ENCODE measurements at regions not wholly inside any gene's neighbourhood (a gene's known extent, or its start where the extent isn't known, plus 50 kb on each side); places are given as distances from the start of the nearest gene placed in this dataset.

DNA sequence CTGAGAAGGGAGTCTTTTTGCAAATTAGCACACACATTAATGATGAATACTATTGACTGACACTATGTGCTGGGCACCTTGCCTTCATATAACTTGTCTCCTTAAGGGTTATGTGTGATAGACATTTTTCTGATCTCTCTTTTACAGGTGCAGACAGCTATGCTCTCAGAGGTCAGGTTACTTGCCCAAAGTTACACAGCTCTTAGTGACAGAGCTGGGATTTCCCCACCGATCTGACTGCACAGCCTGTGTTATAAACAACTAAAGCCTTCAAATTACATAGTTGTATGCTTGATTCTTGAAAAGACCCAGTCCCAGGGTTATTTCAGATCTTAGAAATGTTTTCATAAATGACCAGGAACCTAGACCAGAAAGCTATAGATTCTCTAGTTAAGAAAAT, 462.7 kb downstream of the EBF1 start:
- H3K27me3 Mint-ChIP-seq (ENCODE audit: low read depth in 2 of 2): no peaks in the 10 kb centered on the region
- DNase-seq: no peak
- no peaks in the 10 kb centered on the region for H3K4me1 Mint-ChIP-seq

DNA sequence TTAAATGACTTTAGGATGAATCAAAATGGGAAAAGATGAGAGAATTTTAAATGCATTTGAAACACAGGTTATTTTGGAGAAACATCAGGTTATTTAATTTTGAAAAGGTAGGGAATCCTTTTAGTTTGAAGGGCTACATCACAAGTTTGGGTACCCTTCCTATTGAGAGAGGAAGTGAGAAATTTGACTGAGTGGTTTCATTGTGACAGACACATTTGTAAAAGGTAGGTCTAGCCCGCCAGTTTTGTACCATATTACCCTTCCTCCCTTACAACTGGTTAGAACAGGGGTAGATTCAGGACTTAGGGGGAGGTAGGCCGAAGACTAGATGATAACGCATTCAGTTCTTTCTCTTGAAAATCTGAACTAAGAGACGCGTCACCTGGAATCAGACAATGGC, 464.2 kb downstream of the EBF1 start:
- Histone ChIP-seq H3K27me3 (ENCODE audit: control insufficient read depth, insufficient read depth, low read length) (no peaks in the 10 kb centered on the region), H3K36me3 (ENCODE audit: control insufficient read depth, insufficient read depth, low read length) (no peaks in the 10 kb centered on the region), H3K9me3 (ENCODE audit: control insufficient read depth, insufficient read depth, low read length) (no peaks in the 10 kb centered on the region), H3K4me3 (ENCODE audit: low read length) (no peak overlapping the region), H3K27ac (ENCODE audit: low read length) (no peak overlapping the region), H3K4me1 (ENCODE audit: control insufficient read depth, insufficient read depth, low read length) (no peaks in the 10 kb centered on the region)
- whole genome bisulfite sequencing (ENCODE audit: insufficient coverage): 93% methylated on average over 4 of the region's 5 CpGs
- H3K36me3 Mint-ChIP-seq: no peaks in the 10 kb centered on the region
- no peak for ATAC-seq
- no peaks in the 10 kb centered on the region for H3K27me3 Mint-ChIP-seq (ENCODE audit: low read depth in 2 of 2)
- TF ChIP-seq, protein P1, sequence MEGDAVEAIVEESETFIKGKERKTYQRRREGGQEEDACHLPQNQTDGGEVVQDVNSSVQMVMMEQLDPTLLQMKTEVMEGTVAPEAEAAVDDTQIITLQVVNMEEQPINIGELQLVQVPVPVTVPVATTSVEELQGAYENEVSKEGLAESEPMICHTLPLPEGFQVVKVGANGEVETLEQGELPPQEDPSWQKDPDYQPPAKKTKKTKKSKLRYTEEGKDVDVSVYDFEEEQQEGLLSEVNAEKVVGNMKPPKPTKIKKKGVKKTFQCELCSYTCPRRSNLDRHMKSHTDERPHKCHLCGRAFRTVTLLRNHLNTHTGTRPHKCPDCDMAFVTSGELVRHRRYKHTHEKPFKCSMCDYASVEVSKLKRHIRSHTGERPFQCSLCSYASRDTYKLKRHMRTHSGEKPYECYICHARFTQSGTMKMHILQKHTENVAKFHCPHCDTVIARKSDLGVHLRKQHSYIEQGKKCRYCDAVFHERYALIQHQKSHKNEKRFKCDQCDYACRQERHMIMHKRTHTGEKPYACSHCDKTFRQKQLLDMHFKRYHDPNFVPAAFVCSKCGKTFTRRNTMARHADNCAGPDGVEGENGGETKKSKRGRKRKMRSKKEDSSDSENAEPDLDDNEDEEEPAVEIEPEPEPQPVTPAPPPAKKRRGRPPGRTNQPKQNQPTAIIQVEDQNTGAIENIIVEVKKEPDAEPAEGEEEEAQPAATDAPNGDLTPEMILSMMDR (IDR thresholded peaks at IDR 0.05): no peak
- no peak overlapping the region for H3K27ac Mint-ChIP-seq
- H3K4me3 Mint-ChIP-seq: no peak overlapping the region
- H3K9me3 Mint-ChIP-seq: peaks cover 2 to 3% of the 10 kb centered on the region in 2 donors
- intact Hi-C loops (cut with micrococcal nuclease): no loop called here
- no peak for DNase-seq
- no peaks in the 10 kb centered on the region for H3K4me1 Mint-ChIP-seq

More for the DNA sequence above, 462.7 kb downstream of the EBF1 start:
- Histone ChIP-seq H3K9me3 (ENCODE audit: control insufficient read depth, insufficient read depth, low read length) (no peaks in the 10 kb centered on the region), H3K36me3 (ENCODE audit: control insufficient read depth, insufficient read depth, low read length) (no peaks in the 10 kb centered on the region), H3K27me3 (ENCODE audit: control insufficient read depth, insufficient read depth, low read length) (no peaks in the 10 kb centered on the region), H3K27ac (ENCODE audit: low read length) (no peak overlapping the region), H3K4me1 (ENCODE audit: control insufficient read depth, insufficient read depth, low read length) (no peaks in the 10 kb centered on the region), H3K4me3 (ENCODE audit: low read length) (no peak overlapping the region)
- peaks cover 2 to 3% of the 10 kb centered on the region in 2 donors for H3K9me3 Mint-ChIP-seq
- WGBS (ENCODE audit: insufficient coverage): 0% methylated on average over 1 of the region's 1 CpG
- H3K4me3 Mint-ChIP-seq: no peak overlapping the region
- no peaks in the 10 kb centered on the region for H3K36me3 Mint-ChIP-seq
- ATAC-seq: no peak
- H3K27ac Mint-ChIP-seq: no peak overlapping the region
- TF ChIP-seq, protein P1 (IDR thresholded peaks at IDR 0.05): no peak
- intact Hi-C loops (cut with micrococcal nuclease): no loop called here

DNA sequence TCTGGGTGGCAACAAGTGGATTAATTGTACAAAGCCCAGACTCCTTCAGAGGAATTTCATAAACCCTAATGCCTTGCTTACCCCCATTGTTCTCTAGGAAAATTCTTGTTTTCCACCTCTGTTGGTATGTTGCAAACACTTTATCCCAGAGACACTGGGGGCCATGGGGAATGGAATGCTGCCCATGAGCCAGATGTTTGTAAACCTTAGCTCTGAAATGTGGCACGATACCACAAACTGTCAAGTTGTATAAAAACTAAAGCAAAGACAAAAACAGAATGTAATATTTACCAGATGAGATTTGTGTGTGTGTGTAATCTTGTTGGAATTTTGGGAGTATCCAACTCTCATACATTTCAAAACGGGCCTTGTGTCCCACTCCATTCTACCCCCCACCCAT, 465.0 kb downstream of the EBF1 start:
- no peak overlapping the region for H3K27ac Mint-ChIP-seq
- Histone ChIP-seq H3K4me3 (ENCODE audit: low read length) (no peak overlapping the region), H3K4me1 (ENCODE audit: control insufficient read depth, insufficient read depth, low read length) (no peaks in the 10 kb centered on the region), H3K9me3 (ENCODE audit: control insufficient read depth, insufficient read depth, low read length) (no peaks in the 10 kb centered on the region), H3K36me3 (ENCODE audit: control insufficient read depth, insufficient read depth, low read length) (no peaks in the 10 kb centered on the region), H3K27ac (ENCODE audit: low read length) (no peak overlapping the region), H3K27me3 (ENCODE audit: control insufficient read depth, insufficient read depth, low read length) (no peaks in the 10 kb centered on the region)
- DNase-seq: no peak
- intact Hi-C loops (cut with micrococcal nuclease): no loop called here
- H3K4me1 Mint-ChIP-seq: no peaks in the 10 kb centered on the region
- TF ChIP-seq, protein P1 (IDR thresholded peaks at IDR 0.05): no peak
- no CpG with 5 or more reads among the region's 2 CpGs for WGBS (ENCODE audit: insufficient coverage)
- ATAC-seq: no peak
- H3K4me3 Mint-ChIP-seq: no peak overlapping the region
- no peaks in the 10 kb centered on the region for H3K36me3 Mint-ChIP-seq
- H3K27me3 Mint-ChIP-seq (ENCODE audit: low read depth in 2 of 2): no peaks in the 10 kb centered on the region
- peaks cover 2 to 3% of the 10 kb centered on the region in 2 donors for H3K9me3 Mint-ChIP-seq

DNA sequence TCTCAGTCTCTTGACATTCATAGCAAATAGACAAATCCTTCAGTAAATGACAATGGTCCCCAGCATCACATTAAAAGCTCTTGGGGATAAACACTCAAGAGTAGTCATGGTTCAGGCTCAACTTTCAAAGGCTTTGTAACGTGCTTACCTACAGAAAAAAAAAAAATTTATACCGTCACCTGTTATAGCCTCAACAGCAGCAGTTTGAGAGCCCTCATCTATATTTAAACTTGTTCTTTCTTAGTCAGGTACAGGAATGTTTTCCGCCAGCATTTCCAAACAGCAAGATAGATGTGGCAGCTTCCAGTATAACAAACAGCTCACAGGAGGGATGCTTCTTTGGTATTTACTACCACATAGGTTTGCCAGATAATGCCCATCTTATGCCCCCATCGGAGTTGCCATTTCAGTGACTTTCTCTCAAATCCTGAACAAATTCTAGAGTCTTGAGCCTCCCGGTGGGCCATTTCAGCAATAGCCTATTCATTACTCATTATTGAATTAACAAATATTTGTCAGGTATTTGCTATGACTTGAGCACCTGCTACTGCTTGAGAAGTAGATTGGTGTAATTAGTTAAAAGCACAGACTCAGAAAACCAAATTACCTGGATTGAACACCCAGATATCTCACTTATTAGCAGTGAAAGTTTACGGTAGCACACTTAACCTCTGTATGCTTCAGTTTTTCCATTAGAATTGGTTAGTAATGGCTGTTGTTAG, 470.0 kb downstream of the EBF1 start:
- H3K27me3 Mint-ChIP-seq (ENCODE audit: low read depth in 2 of 2): peaks cover 0 to 2% of the 10 kb centered on the region in 2 donors
- H3K4me3 Mint-ChIP-seq: no peak overlapping the region
- WGBS (ENCODE audit: insufficient coverage): 94% methylated on average over 5 of the region's 6 CpGs
- H3K4me1 Mint-ChIP-seq: no peaks in the 10 kb centered on the region
- DNase-seq (no peak), ATAC-seq (no peak)
- Histone ChIP-seq H3K4me3 (ENCODE audit: low read length) (no peak overlapping the region), H3K4me1 (ENCODE audit: control insufficient read depth, insufficient read depth, low read length) (no peaks in the 10 kb centered on the region), H3K27ac (ENCODE audit: low read length) (no peak overlapping the region), H3K27me3 (ENCODE audit: control insufficient read depth, insufficient read depth, low read length) (no peaks in the 10 kb centered on the region), H3K36me3 (ENCODE audit: control insufficient read depth, insufficient read depth, low read length) (no peaks in the 10 kb centered on the region), H3K9me3 (ENCODE audit: control insufficient read depth, insufficient read depth, low read length) (no peaks in the 10 kb centered on the region)
- peaks cover 7 to 9% of the 10 kb centered on the region in 2 donors for H3K9me3 Mint-ChIP-seq
- no peak overlapping the region for H3K27ac Mint-ChIP-seq
- TF ChIP-seq, protein P1 (IDR thresholded peaks at IDR 0.05): no peak
- intact Hi-C loops (cut with micrococcal nuclease): no loop called here
- H3K36me3 Mint-ChIP-seq: no peaks in the 10 kb centered on the region

All from natural killer cell (primary cell).